ENCODE measurements at regions not wholly inside any gene's neighbourhood (a gene's known extent, or its start where the extent isn't known, plus 50 kb on each side); places are given as distances from the start of the nearest gene placed in this dataset.
"Not testable (repeated sequence)": the region's sequence is repeated elsewhere in the genome, so short reads cannot be mapped to it uniquely, and the experiment has no call there.

DNA sequence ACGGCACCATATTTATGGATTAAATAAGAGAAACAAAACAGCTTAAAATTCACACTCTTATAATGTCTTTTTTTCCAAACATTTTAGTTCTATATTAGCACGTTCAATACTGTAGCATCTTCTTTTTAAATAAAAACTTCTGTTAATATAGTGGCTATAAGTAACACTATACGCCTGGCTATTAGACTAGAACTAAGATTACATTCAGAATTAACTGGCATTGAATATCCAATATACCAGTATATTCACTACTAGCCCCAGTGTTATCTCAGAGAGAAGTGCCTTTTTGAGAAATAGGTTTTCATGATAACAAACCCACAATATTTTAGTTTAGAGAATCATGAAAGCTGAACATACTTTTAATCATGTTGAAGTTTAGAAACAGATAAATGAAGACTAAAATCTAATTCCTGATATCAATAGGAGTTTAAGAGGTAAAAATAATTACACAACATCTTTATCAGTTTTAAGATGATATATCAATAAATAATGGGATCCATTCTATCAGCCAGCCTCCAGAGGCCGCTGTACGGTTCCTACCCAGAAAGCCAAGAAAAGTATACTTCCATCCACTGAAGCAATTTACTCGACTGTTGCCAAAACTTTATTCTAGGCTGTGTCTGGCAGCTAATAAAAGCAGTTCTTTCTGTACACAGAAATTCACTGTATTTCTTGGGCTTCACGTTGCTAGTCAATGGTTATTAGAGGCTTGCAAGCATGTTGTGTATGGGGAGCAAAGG, 1113.4 kb upstream of the MIR17HG start:
- DNase-seq (ENCODE audit: extremely low read depth, low read depth), result no peak

DNA sequence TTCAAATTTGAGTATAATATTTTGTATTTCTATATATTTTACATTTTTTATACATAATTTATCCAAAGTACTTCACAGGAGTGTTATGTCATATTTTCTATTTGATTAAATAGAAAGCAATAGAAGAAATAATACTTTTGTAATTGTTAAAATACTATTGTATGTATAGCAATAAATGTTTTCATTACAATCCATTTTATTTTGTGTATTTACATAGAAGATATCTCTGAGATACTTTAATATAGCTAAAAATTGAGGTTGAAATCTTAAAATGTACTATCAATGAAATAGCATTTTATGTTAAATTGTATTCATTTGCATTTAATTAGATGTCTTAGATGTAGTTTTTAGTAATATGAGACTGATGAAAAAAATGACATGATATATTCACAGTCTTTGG, 1109.6 kb upstream of the MIR17HG start:
- DNase-seq (ENCODE audit: extremely low read depth, low read depth), result no peak

DNA sequence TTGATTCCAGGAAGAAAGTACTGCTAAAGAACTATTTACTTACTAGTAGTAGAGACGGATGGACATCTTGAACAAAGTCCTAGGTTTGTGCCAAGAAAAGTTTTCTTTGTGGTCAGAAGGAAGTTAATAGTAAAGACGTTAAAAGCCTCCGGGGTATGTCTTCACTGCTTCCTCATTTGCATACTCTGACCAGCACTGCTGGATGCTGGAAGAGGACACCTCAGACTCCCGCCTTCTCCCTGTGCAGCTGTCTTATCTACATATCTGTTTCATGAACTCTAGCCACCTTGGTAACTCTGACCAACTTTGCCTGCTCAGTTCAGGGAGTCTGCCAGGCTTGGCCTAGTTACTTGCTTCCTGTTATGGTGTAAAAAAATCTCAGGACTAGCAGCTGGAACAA, 1109.1 kb upstream of the MIR17HG start:
- no peak for DNase-seq (ENCODE audit: extremely low read depth, low read depth)

DNA sequence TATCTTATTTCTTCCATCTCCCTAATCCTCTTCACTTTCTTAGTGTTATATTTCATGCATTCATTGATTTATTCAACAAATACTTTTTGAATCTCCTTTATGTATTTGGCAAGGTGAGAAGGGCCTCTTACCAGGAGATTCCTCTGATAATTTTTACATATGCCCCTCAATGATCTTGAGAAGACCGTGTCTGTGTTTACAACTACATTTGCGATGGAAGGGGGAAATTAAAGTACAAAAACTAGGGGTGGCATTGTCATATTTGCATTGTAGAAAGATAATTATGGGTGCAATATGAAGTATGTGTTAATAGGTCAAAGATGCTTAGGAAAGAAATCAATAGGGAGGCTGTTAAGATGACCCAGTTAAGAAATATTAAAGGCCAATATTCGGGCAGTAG, 1108.4 kb upstream of the MIR17HG start:
- no peak for DNase-seq (ENCODE audit: extremely low read depth, low read depth)

DNA sequence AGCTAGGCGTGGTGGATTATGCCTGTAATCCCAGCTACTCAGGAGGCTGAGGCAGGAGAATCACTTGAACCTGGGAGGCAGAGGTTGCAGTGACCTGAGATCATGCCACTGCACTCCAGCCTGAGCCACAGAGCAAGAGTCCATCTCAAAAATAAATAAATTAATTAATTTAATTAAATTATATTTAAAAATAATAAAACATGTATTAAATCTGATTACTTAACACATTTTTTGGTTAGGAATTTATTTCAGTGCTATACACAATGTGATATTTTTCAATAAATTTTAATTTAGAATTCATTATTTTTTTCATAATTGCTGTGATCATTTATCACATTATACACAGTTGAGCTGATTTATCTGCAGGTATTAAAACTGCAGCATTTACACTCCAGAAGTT, 1101.5 kb upstream of the MIR17HG start:
- no peak for DNase-seq (ENCODE audit: extremely low read depth, low read depth)

DNA sequence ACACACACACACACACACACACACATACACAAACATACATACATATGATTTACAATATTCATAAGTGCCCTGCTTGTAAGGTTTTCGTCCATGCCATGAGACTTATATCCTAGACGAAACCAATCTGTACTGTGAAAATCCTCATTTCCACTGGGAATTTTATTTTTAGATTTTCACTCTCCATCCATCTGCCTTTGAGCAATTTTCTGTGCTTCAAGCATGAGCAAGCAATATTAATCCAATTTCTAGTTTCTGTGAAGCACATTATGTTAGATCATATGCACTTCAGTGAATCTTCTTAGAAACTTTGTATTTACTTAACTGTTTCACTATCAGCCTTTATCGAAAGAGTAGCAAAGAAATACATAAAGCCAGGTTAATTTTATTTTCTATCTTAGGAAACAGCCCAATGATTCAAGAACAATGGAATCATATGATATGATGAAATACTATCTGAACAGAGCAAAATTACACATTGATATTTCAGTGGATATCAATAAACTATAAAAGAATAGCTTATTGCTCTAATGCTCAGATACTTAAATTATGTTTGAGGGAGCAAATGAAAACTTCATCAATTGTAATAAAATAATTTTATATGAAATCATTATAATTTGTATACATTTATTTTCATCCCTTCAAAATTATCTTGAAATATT, 1100.7 kb upstream of the MIR17HG start:
- DNase-seq (ENCODE audit: extremely low read depth, low read depth), result no peak

DNA sequence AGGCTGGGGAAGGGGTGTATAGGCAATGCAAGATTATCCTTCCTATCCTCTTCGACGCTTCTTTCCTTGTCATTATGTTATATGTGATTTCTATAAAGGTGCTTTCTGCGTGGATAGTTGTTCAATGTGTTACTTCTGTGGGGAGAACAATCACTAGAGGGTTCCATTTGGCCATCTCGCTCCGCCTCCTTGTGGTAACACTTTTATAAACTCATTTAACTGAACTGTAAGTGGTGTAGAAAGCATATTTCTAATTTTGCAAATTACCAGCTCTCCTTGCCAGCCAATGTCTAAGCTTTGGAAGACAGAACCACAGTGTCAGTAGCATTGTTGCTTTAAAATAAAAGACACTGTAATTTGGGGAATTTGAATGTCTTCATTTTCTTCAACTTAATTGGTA, 1093.7 kb upstream of the MIR17HG start:
- no peak for DNase-seq (ENCODE audit: extremely low read depth, low read depth)

DNA sequence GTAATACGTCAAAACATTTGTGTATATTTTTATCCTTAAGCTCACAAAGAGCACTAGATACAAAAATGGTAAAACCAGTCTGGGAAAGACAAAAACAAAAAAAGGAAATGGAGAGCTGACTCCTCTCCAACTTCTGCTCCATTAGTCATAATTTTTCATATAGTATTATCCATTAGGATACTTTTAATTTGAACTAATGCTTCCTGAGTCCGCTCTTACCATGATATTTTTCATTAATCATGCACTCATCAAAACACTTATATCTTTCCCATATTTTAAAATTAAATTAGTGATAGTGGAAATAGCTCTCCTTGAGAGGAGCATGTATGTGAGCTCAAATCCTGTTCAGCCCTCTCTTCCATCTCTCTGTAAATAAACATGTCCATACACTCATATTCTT, 1093.0 kb upstream of the MIR17HG start:
- no peak for DNase-seq (ENCODE audit: extremely low read depth, low read depth)

DNA sequence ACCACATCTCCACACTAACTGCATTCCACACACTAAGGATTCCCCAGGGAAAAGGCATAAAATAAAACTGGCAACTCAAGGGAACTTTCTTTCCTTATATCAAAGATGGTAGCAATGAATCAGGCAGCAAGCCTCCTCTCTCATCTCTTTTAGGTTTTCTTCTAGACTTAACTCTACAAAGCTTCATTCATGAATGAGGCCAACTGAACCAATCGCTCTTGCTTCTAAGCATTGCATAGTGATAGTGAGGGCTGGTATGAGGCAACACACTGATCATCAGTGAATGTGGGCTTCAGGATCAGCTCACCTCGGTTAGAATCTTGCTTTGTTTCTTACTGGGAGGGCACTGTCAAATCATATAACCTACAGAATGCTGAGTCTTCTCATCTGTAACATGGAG, 1090.7 kb upstream of the MIR17HG start:
- DNase-seq (ENCODE audit: extremely low read depth, low read depth), result no peak

DNA sequence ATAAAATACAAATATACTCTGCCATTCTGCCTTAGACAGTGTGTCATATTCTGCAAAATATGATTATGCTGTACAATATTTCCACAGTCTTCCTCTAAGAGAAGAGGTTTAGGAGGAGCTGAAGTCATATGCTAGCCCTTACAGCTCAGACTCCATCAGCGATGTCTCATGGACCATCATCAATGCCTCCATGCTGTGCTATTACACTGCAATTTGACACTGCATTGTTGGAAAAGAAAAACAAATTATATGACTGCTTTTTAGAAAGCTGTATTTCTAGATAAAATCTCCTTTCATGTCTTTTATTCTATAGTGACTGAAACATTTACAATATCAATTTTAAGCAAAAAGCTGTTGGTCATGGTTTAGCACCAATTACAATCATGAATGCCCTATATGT, 1089.4 kb upstream of the MIR17HG start:
- no peak for DNase-seq (ENCODE audit: extremely low read depth, low read depth)

DNA sequence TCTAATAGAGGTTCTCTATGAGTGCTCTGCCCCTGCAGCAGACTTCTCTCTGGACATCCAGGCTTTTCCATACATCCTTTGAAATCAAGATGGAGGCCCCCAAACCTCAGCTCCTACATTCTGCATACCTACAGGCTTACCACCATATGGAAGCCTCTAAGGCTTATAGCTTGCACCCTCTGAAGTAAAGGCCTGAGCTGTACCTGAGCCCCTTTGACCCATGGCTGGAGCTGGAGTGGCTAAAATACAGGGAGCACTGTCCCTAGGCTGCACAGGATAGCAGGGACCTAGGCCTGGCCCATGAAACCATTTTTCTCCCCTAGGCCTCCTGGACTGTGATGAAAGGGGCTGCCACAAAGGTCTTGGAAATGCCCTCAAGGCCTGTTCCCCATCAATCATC, 1086.1 kb upstream of the MIR17HG start:
- no peak for DNase-seq (ENCODE audit: extremely low read depth, low read depth)

DNA sequence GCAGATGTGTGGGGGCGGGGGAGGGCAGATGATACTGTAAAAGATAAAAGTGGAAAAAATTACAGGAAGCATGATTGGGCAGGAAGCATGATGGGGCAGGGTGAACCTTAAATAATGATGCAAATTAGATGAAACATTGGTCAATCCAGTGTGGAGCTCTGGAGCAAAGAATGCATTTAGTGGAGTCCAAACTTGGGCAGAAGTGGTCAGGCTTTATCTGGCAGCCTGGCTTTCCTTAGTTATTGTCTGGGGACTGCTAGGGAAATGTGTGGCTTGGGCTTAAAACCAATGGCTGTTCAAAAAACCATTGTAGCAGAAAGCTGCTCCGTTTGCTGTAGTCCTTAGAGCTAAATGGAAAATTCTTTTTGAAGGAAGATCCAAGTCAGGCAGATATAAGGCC, 1077.3 kb upstream of the MIR17HG start:
- DNase-seq (ENCODE audit: extremely low read depth, low read depth), result no peak

DNA sequence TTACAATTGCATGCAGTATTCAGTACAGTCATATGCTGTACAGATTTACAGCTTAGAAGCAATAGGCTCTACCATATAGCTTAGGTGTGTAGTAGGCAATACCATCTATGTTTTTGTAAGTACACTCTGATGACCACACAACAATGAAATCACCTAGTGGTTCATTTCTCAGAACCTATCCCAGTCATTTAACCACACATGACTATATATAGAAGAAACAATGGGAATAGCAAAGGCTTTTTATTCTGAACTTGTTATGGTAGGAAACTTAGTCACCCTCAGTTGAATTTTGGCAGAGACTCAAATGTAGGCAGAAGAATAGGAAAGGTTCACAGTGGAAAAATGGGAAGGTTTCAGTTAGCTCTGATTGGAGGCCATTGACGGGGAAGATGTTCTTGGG, 1075.1 kb upstream of the MIR17HG start:
- no peak for DNase-seq (ENCODE audit: extremely low read depth, low read depth)

DNA sequence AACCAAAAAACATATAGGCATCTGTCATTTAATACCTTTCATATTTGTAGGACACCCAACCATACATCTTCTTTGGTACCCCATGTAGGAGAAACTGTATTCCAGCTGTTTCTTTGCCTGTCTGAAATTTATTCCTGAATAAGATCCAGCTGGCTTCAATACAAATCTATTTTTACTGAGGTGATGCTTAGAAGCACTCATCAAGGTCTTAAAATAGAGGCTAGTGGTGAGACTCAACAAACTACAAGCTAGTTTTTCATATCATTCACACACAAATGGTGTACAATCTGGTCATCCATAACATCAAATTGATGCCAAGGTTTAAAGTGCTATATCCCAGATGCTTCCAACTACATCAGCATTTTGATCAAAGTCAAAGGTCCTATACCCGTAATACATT, 1071.3 kb upstream of the MIR17HG start:
- no peak for DNase-seq (ENCODE audit: extremely low read depth, low read depth)

DNA sequence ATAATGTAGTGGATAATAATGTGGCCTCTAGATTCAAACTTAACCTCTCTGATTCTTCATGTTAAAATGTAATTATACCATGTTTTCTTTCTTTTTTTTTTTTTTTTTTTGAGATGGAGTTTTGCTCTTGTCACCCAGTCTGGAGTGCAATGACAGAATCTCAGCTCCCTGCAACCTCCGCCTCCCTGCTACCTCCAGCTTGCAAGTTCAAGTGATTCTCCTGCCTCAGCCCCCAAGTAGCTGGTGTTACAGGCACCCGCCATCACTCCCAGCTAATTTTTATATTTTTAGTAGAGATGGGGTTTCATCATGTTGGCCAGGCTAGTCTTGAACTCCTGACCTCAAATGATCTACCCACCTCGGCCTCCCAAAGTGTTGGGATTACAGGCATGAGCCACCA, 1069.3 kb upstream of the MIR17HG start:
- DNase-seq (ENCODE audit: extremely low read depth, low read depth), result not testable (repeated sequence)

DNA sequence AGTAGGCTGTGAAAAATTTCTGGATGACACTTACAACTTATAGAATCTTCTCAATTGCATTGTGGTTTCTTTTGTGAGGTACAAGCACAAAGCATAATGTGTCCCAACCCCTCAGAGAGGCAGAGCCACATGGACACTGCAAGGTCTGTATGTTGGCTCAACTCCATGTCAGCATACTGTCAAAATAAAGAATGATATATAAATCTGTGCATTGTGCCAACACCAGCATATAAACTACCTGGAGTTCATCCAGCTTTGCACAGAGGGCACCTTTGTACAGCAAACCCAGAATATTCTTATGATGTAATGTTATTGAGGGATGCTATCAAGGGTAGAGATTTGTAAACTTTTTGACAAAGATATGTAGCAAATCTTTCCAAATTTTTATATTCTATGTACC, 1065.8 kb upstream of the MIR17HG start:
- no peak for DNase-seq (ENCODE audit: extremely low read depth, low read depth)

DNA sequence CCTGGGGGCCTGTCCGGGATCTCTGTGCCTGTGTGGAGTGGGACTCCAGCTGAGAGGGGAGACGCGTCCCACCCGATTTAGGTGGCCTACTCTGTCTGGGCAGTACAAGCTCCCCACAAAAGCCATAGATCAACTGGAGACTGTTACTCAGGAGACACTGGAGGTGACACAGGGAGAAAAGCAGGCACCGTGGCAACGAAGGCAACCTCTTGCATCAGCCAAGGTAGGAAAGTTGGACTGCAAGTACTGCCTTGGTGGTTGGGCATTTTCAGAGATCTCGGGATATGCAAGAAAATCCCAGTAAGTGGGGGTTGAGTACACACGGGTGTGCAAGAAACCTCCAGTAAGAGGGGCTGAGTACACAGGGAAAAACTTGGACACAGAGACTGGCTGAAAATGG, 1060.0 kb upstream of the MIR17HG start:
- DNase-seq (ENCODE audit: extremely low read depth, low read depth), result no peak

DNA sequence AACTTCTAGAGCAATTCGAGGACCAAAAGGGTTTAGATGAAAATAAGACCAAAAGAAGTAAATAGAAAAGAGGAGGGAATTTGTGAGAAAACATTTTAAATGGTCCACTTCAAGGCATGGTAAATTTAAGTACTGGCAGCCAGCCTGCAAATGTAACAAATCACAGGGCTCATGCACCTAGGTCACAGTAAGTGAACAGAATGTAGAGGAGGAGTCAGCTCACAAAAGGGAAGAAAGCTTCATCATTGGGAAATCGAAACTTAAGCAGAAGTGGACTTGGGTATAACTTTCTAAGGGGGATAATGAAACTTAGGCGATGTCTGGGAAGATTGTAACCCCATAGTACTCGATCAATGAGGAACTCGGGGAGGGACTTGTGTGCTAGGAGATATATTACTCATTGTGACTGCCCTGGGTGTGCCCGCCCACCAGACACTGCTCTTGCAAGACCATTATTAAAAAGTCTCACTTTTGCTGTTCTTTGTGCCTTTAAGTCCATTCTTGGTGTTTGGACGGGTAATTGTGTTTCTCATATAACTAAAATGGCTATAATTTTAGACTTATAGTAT, 1053.6 kb upstream of the MIR17HG start:
- DNase-seq (ENCODE audit: extremely low read depth, low read depth), result no peak

DNA sequence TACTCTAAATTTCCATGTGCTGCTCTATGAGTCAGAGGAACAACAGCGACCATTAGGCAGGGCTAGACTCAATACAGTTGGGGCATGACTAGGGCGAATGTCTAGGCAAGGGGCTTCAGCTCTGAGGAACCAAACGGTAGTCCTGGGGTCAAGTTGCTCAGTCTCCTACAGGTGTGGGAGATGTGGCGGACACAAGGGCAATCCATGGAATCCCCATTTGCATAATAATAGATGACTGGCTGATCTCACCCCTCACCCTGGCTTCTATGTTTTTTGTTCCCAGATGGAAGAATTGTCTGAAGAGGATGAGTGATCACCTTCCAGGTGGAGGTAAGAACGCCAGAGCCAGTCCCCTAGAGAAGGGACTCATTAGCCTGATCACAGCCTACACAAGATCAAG, 1048.2 kb upstream of the MIR17HG start:
- DNase-seq (ENCODE audit: extremely low read depth, low read depth), result no peak

DNA sequence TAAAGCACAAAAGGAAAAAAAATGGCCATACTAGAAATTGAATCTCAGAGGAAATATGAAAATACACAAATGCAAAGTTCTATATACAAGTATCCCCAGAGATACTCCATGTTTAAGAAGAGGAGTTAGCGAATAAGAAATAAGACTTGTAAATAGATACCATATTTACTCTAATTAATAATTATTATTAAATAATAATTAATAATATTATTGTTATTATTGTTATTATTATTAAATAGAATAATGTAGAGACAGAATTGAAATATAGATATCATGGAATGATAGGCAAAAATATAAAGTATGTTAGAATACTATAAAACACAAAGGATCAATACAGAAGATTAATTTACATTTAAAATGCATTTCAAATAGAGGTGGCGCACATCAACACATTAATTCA, 1047.5 kb upstream of the MIR17HG start:
- DNase-seq (ENCODE audit: extremely low read depth, low read depth), result no peak

DNA sequence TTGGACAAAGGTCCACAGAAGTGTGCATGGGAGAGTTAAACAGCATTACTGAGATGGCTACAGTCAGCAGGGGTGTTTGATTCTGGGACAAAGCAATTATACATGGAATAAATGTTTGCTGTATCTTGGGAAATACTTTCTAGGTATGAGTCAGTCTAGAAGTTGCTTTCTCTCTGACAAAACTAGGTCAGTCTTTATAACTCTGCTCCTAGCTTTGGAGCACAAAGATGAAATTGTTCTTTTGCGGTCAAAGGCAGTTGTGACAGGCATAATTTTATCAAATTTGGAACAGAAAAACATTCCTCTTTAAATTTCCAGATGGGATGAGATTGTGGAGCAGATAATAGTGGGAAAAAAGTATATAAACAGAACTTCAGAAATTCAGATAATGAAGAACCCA, 1045.4 kb upstream of the MIR17HG start:
- no peak for DNase-seq (ENCODE audit: extremely low read depth, low read depth)

DNA sequence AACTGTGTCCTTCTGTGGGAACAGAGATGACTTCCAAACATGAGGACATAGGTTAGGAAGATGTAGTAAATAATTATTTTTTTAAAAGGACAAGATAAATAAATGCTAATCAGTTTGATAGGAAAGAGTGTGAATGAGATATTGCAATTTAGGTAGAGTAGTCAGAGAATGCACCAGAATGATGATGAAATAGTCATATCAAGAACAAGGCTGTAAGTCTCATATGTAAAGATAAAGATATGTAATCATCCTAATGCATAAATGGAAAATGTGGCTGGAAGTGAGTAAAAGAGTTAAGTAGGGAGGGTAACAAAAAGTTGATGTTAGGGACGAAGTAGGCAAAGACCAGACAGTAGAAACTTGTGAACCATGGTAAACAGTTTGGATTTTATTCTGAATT, 1041.7 kb upstream of the MIR17HG start:
- no peak for DNase-seq (ENCODE audit: extremely low read depth, low read depth)
